HG02973 (cell line): ENCODE measurements at regions not wholly inside any gene's neighbourhood (a gene's known extent, or its start where the extent isn't known, plus 50 kb on each side); places are given as distances from the start of the nearest gene placed in this dataset.

Source experiments
- ATAC-seq: cut with Tn5 transposase; IDR thresholded peaks from one replicate; pipeline ENCODE4 v1.9.1; 2021; ENCODE audit warnings: moderate library complexity; ENCODE audit not compliant: unreplicated experiment

DNA sequence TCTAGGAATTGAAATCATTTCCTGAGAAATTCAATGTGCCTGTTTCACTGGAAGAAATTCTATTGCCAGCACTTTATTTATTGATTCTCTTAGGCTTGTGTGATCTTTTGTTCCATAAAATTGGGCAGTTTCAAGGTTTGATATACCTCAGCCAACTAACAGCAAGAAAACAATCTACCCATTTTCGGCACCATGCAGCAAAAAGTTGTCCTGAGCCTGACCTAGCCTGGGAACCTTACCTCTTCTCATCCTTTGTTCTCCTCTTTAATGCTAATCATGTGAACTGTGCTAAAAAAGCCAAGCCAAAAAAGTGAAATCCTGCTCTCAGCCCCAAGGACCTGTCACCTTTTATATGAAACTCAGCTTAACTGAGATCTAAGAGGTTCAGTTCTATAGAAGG is 477.3 kb downstream of the SUCLA2 start:
- ATAC-seq: no peak

DNA sequence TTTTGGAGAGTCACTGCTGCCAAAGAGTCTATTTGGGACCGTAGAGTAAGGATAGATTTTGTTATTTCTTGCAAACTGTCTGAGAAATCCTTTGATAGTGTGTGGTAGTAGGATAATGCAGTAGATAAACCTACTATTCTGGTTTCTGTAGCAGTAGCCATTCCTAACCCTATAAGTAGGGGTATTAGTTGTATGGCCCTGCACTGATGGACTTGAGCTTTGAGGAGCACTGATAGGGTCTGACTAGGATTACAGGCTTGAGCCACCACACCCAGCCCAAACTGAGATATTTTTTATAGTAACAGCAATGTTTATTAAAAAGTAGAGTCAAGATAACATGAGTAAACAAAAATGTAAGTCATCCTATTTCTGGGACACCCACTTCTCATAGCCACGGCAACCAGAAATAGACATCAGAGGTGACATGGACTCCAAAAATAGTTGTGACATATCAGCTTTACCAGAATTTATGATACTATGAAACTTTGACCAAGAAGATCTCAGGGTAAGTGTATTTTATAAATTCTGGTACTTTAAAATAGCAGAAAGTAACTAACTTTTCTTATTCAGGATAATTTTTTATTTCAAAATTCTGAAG is 479.1 kb downstream of the SUCLA2 start:
- ATAC-seq: no peak

DNA sequence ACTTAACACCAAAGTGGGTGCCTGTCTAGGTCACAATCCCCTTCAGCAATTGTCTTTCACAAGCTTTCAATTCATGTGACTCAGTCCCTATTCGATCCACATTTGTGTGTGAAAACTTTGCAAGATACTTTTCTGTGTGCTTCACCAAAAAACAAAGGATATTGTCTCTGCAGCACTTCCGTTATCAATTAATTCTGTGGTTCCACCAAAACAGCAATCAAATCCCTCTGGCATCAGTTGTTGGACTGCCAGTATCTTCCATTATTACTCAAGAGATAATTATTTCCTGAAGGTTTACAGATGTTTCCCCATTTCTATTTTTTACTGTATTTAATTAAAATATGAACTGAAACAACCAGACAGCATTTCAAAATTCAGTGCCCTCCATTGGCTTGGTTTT is 481.4 kb downstream of the SUCLA2 start:
- ATAC-seq: no peak

DNA sequence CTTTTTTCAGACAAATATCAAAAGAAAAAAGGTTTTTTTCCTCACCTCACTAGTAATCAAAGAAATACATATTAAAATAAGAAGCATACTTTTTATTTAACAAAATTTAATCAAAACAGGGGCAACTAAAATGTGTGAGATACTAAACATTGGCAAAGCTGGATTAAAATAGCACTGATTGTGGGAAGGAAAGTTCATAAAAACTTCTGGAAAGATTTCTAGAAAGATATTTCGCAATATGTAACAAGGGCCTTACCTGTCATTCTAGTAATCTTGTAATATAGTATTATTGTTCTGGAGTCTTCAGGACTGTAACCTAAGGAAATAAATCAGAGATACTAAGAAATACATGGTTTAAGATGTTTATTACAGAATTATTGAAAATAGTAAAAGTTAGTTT is 482.5 kb downstream of the SUCLA2 start:
- no peak for ATAC-seq

DNA sequence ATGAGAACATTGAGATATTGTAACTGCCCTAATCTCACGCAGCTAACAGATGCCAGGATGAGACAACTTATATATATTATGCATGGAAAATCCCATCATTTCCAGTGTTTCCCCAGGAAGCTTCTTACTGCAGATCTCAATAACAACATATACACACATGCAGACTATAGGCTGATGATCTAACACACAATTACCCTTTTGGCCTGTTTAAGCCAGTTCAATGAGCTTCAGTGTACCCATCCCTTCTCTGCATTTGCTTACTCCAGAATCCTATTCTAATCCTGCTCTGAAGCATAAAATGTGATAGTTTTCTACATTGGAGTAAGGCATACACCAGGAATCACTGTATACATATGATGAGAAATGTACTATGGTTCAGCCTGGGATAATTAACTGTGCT is 489.4 kb downstream of the SUCLA2 start:
- ATAC-seq: no peak

DNA sequence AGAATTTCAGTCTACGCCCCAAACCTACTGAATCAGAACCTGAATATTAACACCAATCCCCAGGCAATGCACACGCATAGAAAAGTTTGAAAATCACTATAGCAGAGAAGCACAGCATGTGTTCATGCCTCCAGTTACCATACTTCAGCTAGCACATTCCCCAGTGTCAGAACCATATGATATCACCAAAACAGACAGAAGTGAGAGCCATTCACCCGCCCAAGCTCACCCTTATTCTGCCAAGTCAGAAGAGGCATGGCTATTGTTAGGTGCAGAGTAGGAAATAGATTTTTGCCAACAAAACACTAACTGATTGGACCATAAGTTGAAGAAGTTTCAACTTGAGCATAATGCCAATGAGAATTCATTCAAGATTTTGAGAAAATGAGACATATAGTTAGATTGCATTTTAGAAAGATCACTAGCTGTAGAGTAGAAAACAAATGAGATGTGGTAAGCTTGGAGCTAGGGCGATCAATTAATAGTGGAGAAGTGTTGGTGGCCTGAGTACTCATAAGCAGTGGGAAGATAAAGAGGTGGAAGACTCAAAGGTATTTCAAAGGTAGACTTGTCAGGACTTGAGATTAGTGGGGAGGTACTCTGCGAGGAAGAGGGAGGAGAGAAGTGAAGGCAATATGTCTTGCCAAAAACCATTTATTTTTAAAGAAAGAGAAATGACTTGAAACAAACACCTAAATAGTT is 492.4 kb downstream of the SUCLA2 start:
- ATAC-seq: no peak

DNA sequence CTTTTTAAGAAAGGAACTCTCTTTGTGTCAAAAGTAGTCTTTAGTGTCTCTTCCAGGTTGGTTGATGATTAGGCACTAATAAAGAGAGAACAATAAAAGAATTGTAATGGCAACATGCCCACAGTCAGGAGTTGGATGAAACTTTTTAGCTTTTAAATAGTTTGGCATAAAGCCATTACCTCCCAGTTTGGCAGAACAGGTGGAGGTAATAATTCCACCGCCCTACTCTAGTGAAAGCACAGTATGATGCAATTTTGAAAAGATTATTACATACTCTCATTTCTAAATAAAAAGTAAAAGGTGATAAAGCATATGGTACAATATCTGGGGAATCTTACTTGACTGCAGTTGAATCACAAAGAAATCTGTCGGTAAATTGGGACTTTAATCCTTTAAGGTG is 497.6 kb downstream of the SUCLA2 start:
- no peak for ATAC-seq

DNA sequence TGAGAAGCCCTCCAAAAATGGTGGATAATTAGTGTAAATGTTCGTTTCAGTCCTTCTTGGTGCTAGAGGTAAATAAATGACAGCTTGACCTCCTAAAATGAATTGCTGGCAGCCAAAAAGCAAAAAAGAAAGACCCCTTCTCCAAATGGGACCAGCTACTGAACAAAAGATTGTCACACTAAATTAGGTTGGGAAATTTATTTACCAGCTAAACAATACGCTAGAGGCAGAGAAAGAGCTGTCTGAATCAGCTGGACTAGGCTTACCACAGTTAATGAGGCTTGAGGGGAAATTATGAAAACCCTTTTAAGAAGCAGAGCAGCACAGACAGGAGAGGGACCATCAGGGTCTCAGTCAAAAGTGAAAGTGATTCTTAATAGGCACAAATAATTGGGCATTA is 498.9 kb downstream of the SUCLA2 start:
- ATAC-seq: no peak

DNA sequence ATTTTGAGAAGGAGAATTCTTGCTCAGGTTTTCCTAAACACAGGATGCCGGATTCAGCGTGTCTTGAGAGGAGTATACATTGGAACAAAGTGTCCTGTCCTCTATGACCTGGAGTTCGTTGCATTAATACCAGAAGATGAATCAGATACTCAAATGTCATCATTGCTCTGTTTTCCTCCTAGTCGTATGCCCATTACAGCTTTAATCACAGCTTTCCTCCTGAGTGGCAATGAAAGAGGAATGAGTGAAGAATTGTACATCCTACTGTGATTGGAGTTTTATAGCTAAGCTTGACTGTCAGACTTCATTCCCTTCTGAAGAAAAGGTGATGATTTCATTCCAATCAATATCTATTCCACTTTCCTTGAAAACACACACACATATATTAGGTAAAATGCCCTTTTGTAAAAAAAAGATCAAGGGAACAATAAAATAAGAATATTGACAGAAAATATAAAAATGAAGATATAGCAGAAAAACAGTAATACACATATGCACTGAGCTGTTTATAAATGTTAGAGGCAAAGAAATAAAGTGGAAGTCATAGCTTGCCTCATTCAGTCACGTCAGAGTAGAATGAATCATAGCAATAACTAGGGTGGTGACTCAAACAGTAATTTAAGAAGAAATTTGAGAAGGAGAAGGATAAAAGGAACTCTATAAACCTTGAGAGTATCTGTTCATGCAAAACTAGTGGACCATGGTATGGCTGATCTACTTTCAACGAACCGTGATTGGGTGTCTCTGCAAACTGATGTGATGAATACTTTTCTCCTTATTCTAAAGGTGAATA is 501.5 kb downstream of the SUCLA2 start:
- no peak for ATAC-seq

DNA sequence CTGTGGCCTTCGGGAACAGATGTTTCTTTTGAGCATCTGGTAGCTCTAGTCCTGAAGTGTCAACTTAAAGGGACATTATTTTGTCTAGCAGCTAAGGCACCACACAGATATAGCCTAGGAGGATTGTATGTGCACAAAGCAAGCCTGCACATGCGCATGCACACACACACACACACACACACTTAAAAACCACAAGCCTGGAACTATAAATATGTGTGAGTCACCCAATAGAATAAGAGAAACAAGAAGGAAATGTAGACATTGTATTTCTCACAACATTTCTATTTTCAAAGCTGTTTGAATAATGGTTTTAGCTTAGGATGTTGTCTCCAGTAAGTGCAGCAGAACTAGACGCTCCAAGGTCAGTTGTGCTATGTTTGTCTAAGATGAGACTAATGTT is 516.5 kb downstream of the SUCLA2 start:
- ATAC-seq: no peak

DNA sequence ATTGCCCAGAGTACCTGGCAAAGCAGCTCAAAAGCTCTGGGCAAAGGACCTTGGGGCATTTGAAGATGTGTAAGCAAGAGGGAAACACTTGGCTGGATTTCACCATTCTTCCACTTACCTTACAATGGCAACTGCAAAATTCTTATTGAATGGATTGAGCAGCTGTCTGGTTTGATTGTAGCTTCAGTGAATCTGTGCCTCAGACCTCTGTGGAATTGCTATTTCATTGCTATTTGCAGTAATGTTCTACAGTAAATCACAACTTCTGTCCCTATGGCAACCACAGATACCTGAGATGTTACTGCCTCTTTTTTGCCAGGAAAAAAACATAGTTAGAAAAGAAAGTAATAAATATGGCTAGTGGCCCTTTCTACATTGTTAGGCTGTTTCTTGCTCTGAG is 519.5 kb downstream of the SUCLA2 start:
- ATAC-seq: no peak

DNA sequence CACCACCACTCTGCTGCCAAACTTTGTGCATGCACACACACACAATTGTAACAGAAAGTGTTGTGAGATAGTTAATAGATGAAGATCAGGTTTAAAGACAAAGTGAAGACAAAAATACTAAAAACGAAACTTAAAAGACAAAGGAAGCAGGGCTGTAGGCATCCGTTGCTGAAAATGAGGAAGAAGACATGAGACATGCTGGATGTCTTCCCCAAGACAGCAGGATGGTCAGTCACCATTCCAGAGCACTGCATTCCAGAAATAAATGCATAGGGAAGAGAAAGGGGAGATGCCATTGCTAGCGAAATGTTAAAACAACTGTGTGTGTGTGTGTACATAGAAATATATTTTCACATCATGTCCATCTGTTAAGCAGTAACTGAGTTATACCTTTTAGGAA is 520.1 kb downstream of the SUCLA2 start:
- ATAC-seq: no peak

DNA sequence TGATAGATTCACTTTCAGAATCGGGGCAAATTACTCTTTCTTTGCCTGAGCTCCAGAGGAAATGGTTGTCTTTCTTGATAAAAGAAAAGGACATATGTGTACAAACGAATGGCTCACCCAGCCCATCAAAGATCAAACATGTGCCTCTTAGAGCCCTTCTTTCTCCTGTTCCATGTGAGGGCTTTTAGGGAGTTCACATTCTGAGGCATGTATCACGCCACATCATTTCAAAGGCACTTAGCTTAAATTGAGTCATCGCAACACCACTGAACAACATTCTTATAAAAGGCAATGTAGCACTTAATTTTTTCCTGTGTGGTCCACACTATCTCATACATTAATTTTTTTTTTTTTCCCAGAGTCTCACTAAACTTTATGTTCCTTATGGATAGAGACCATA is 521.0 kb downstream of the SUCLA2 start:
- ATAC-seq: no peak

DNA sequence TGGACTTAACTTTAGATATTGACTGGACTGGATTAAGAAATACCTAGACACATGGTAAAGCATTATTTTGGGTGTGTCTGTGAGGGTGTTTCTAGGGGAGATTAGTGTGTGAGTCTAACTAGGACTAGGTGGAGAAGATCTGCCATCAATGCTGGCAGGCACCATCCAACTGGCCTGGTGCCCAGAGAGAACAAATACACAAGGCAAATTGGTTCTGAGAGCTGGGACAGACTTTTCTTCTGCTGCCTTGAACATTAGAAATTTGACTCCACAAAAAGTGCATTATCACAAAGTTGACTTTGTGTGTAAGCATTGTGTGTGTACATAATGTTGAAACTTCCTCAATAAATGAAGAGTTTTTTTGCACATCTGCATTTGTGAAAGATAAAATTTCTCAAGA is 522.1 kb downstream of the SUCLA2 start:
- ATAC-seq: no peak

DNA sequence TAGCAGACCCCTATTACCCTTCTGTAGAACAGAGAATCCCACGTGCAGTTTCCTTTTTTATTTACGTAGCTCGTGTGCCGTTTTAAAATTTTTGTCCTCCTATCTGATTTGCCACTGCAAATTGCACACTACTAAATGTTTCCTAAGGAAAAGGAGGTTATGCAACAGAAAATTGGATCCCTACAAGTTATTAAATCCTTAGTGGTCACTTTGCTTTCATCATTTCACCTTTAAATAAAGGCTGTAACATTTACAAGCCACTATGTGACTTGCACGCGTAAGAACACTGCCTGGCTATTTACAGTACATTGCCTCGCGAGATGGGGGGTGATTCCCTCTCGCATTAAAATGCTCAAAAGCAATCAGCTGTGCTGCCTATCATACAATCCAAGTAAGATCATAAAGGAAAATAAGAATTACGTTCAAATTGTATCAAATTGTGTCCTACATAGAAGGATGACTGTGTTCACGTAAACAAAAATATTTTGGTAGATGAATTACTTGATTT is 525.6 kb downstream of the SUCLA2 start:
- ATAC-seq: no peak

DNA sequence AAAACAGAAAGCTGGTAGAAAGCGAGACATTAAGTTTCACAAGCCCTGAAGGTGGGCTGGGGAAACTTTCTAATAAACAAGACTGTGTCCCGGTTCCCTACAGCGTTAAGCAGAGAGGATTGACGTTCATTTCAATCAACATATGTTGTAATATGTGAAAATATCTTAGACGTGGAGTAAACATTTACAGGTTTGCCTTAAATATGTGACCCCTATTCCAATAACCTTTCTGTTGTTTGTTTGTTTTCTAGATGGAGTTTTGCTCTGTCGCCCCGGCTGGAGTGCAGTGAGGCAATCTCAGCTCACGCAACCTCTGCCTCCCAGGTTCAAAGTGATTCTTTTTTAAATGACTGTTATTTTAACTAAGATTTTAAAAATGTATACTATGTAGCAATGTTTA is 526.2 kb downstream of the SUCLA2 start:
- no peak for ATAC-seq

DNA sequence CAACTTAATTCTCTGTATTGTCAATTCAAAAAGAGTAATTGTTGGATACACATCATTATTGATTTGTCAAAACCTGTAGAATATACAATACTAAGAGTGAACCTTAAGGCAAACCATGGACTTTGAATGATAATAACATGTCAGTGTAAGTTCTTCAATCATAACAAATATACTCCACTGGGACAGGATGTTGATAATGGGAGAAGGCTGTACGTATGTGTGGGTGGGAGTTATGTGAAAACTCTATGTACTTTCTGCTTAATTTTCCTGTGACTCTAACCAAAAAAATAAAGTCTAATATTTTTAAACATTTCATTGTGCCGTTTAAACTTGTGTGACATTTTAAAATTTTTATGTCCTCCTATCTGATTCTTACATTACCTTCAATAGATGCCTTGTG is 526.7 kb downstream of the SUCLA2 start:
- ATAC-seq: no peak

DNA sequence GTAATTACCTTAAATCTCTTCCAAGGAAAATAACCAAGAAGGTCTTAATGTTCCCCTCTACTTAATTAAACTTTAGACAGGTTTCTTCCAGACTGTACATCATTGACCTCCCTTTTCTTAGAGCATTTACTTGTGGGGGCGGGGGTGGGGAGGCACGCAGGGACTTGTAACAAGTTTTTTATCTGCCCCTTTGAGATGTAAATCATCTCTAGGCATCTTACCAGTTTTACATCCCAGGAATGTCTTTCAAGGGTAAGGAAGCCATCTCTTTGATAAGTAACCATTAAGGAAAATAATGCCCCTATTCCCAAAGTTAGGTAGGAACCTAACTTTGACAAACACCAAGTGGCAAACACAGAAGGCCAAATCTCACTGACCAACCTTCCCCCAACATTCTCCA is 528.6 kb downstream of the SUCLA2 start:
- ATAC-seq: no peak

DNA sequence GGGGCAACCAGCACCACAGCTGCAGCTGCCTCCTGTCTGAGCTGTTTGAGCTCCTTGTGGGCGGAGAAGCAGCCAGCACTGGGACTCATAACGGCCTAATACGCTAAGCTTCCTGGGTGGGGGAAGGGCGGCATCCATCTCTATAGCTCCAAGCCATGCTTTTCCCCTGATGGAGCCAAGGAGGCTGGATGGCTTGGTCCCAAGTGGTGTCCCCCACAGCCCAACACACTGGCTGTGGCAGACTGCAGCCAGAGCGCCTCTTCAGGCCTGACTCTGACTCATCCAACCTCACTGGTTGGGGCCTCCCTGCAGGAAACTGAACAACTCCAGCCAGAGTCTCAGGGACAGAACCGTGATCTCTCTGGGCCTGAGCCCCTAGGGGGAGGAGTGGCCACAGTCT is 537.3 kb downstream of the SUCLA2 start:
- ATAC-seq: no peak

DNA sequence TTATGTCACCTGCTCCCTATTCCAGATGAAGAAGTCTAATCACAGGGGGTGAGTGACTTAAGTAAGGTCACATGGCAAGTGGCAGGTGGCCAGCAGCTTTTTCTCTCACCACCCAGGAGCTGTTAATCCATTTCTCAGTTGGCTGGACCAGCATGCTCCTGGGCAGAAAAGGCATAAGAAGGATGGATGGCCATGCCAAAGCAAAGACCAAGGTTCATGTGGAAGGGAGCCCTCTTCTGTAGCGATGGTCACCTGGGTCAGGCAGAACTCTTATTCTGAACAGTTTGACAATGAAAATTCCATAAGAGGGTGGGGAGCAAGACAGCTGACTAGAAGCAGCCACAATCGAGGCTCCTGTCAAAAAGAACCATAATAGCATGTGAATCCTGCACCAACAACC is 538.1 kb downstream of the SUCLA2 start:
- no peak for ATAC-seq

DNA sequence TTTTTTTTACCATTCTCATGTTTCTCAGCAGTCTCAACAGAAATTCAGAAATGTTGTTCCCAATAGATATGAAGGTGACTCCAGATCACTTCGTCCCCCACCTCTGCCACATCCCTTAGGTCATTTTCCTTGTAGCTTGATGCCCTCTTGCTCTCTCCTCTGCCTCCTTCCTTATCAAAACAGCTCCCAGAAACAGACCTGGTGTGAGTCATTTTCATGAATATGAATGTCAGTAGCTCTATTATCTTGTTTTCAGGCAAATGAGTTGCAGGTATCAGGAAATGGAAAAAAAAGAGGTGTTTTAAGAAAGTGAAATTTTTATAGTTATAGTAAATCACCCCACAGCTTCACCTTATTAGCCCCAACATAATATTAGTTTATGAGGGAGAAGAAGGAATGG is 539.3 kb downstream of the SUCLA2 start:
- no peak for ATAC-seq

DNA sequence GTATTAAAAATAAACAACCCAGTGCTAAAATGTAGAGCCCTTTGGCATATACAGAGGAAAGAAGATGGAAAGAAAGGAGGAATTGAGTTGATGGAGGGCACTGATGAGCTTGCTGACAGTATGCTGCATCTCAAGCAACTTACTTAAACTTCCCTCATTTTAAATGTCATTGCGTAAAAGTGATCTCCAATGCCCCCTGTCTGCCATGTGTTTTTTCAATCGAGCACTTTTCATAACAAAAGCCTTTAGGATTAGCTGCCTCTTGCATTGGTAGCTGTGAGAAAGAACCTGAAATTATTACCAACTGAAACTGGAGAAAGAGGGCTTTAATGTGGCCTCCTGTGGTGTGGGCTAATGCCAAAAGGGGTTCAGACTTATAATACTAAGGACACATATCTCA is 541.6 kb downstream of the SUCLA2 start:
- ATAC-seq: no peak
